ENCODE measurements at regions not wholly inside any gene's neighbourhood (a gene's known extent, or its start where the extent isn't known, plus 50 kb on each side); places are given as distances from the start of the nearest gene placed in this dataset.

GRCh38 chr6:132907231-132907630 is 92.9 kb downstream of the RPS12 start:
- ATAC-seq (no peak), DNase-seq (no peak)
- Histone ChIP-seq H3K36me3 (no peaks in the 10 kb centered on the region), H3K9me3 (no peaks in the 10 kb centered on the region), H3K27me3 (ENCODE audit: low read depth) (no peaks in the 10 kb centered on the region), H3K4me3 (no peak overlapping the region), H3K27ac (no peak overlapping the region), H3K4me1 (no peaks in the 10 kb centered on the region)
- intact Hi-C loops (cut with DNase I): no loop called here
- TF ChIP-seq, protein P1, sequence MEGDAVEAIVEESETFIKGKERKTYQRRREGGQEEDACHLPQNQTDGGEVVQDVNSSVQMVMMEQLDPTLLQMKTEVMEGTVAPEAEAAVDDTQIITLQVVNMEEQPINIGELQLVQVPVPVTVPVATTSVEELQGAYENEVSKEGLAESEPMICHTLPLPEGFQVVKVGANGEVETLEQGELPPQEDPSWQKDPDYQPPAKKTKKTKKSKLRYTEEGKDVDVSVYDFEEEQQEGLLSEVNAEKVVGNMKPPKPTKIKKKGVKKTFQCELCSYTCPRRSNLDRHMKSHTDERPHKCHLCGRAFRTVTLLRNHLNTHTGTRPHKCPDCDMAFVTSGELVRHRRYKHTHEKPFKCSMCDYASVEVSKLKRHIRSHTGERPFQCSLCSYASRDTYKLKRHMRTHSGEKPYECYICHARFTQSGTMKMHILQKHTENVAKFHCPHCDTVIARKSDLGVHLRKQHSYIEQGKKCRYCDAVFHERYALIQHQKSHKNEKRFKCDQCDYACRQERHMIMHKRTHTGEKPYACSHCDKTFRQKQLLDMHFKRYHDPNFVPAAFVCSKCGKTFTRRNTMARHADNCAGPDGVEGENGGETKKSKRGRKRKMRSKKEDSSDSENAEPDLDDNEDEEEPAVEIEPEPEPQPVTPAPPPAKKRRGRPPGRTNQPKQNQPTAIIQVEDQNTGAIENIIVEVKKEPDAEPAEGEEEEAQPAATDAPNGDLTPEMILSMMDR (IDR thresholded peaks at IDR 0.05): no peak

DNA sequence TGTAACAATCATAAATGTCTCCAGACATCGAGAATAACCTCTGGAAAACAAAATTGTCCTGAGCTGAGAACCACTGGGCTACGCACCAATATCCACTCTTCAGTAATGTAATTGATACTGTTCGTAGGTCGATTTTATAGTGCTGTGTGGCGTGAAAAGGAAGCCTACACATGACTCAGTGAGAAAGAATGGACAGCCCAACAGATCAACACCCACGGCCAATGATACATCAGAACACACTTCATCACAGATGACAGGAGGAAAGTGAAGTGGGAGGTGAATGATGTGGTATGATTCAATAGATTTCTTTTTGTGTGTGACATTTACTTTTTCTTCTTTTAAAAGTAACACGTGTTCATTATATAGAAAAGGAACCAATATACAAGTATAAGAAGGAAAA is 93.5 kb downstream of the RPS12 start:
- no peaks in the 10 kb centered on the region for H3K9me3 ChIP-seq
- ATAC-seq (no peak), DNase-seq (no peak)
- H3K27me3 ChIP-seq (ENCODE audit: low read depth): no peaks in the 10 kb centered on the region
- H3K36me3 ChIP-seq: no peaks in the 10 kb centered on the region
- TF ChIP-seq, protein P1 (IDR thresholded peaks at IDR 0.05): no peak
- H3K4me1 ChIP-seq: no peaks in the 10 kb centered on the region
- H3K4me3 ChIP-seq: no peak overlapping the region
- H3K27ac ChIP-seq: no peak overlapping the region
- intact Hi-C loops (cut with DNase I): no loop called here

- no peak for ATAC-seq
- no peak for DNase-seq
- intact Hi-C loops (cut with DNase I): no loop called here
- H3K4me3 ChIP-seq: no peak overlapping the region
- TF ChIP-seq, protein P1 (IDR thresholded peaks at IDR 0.05): no peak
- no peak overlapping the region for H3K27ac ChIP-seq
- H3K27me3 ChIP-seq (ENCODE audit: low read depth): no peaks in the 10 kb centered on the region
- no peaks in the 10 kb centered on the region for H3K4me1 ChIP-seq
- H3K36me3 ChIP-seq: no peaks in the 10 kb centered on the region
- no peaks in the 10 kb centered on the region for H3K9me3 ChIP-seq
Measured at GRCh38 chr6:132909742-132910141, 95.4 kb downstream of the RPS12 start.

GRCh38 chr6:132910759-132911158 is 96.4 kb downstream of the RPS12 start:
- no peak for ATAC-seq
- H3K27me3 ChIP-seq (ENCODE audit: low read depth): no peaks in the 10 kb centered on the region
- H3K27ac ChIP-seq: no peak overlapping the region
- no peaks in the 10 kb centered on the region for H3K36me3 ChIP-seq
- H3K9me3 ChIP-seq: no peaks in the 10 kb centered on the region
- no peak for DNase-seq
- H3K4me3 ChIP-seq: no peak overlapping the region
- intact Hi-C loops (cut with DNase I): no loop called here
- TF ChIP-seq, protein P1 (IDR thresholded peaks at IDR 0.05): no peak
- H3K4me1 ChIP-seq: no peaks in the 10 kb centered on the region

- Histone ChIP-seq H3K9me3 (no peaks in the 10 kb centered on the region), H3K27me3 (ENCODE audit: low read depth) (no peaks in the 10 kb centered on the region), H3K4me3 (no peak overlapping the region), H3K36me3 (no peaks in the 10 kb centered on the region), H3K27ac (peak overlapping the region; percentile 70), H3K4me1 (peaks cover 24% of the 10 kb centered on the region)
- ATAC-seq (peak; percentile 97), DNase-seq (peak; percentile 85)
- intact Hi-C loops (cut with DNase I): no loop called here
- TF ChIP-seq, protein P1 (IDR thresholded peaks at IDR 0.05): no peak
Measured at GRCh38 chr6:132919045-132919860, 104.9 kb downstream of the RPS12 start.

Measured in lower lobe of right lung (tissue), 2 donors.